IMR-90 (cell line): ENCODE measurements at regions not wholly inside any gene's neighbourhood (a gene's known extent, or its start where the extent isn't known, plus 50 kb on each side); places are given as distances from the start of the nearest gene placed in this dataset.

ENCODE experiments used
- ATAC-seq: fragments of 200-7000 bp; cut with Tn5 transposase; 2 replicates; pipeline ENCODE4 v1.9.1; 2020; ENCODE audit warnings: low read depth, mild to moderate bottlenecking, moderate library complexity
- BruUV-seq: library from RNA; stranded (reverse); fragments of 400-500 nt; replicated peaks from 2 replicates; lab custom pipeline; 2021; lab: Mats Ljungman, UMichigan
- CTCF ChIA-PET: fragments of 300-600 bp; formaldehyde crosslinking; extraction: SDS; loops from one replicate; lab custom pipeline; 2021; ENCODE audit warnings: antibody characterized with exemption; lab: Yijun Ruan, JAX
- POLR2A ChIA-PET: fragments of 300-600 bp; sonication (Branson Sonifier 250); formaldehyde crosslinking; loops from one replicate; lab custom pipeline; 2022; ENCODE audit warnings: antibody characterized with exemption; ENCODE audit not compliant: unreplicated experiment; lab: Charles Lee
- DNase-seq: peaks from one replicate; pipeline ENCODE4 v3.0.0; 2013
- H2AFZ ChIP-seq: replicated peaks from 2 replicates; pipeline ENCODE3; 2013; ENCODE audit warnings: low read length, mild to moderate bottlenecking; ENCODE audit not compliant: poor library complexity
- H2AK5ac ChIP-seq: 2 replicates; pipeline ENCODE4 v1.6.1; 2013; ENCODE audit warnings: low read depth, low read length, inconsistent platforms
- H2AK9ac ChIP-seq: replicated peaks from 2 replicates; pipeline ENCODE3; 2013; ENCODE audit warnings: mild to moderate bottlenecking, low read depth, low read length, moderate library complexity; ENCODE audit not compliant: poor library complexity
- H2BK120ac ChIP-seq: 2 replicates; pipeline ENCODE4 v1.6.1; 2013; ENCODE audit warnings: low read depth, low read length, inconsistent platforms
- H2BK15ac ChIP-seq: 3 replicates; pipeline ENCODE4 v1.6.1; 2013; ENCODE audit warnings: low read depth, low read length, inconsistent platforms
- H2BK20ac ChIP-seq: 2 replicates; pipeline ENCODE4 v1.6.1; 2013; ENCODE audit warnings: low read depth, mild to moderate bottlenecking, inconsistent platforms, low read length, moderate library complexity
- H2BK5ac ChIP-seq: 2 replicates; pipeline ENCODE4 v1.6.1; 2013; ENCODE audit warnings: mild to moderate bottlenecking, low read depth, low read length, inconsistent platforms; ENCODE audit not compliant: poor library complexity, severe bottlenecking
- H3K14ac ChIP-seq: replicated peaks from 2 replicates; pipeline ENCODE4 v1.6.1; 2013; ENCODE audit warnings: low read depth, low read length, inconsistent platforms
- H3K18ac ChIP-seq: 2 replicates; pipeline ENCODE4 v1.6.1; 2013; ENCODE audit warnings: low read depth, low read length, control low read depth
- H3K23ac ChIP-seq: 2 replicates; pipeline ENCODE4 v1.6.1; 2013; ENCODE audit warnings: low read depth, low read length, inconsistent platforms
- H3K27ac ChIP-seq: 2 replicates; pipeline ENCODE4 v1.5.1; 2013; ENCODE audit warnings: mild to moderate bottlenecking, control low read depth, low read length; ENCODE audit not compliant: insufficient read depth
- H3K27me3 ChIP-seq: 2 replicates; pipeline ENCODE4 v1.6.1; 2013; ENCODE audit warnings: low read length; ENCODE audit not compliant: control insufficient read depth, insufficient read depth
- H3K36me3 ChIP-seq: 2 replicates; pipeline ENCODE4 v1.6.1; 2013; ENCODE audit warnings: low read length, mixed read lengths; ENCODE audit not compliant: control insufficient read depth, insufficient read depth
- H3K4ac ChIP-seq: 2 replicates; pipeline ENCODE4 v1.6.1; 2013; ENCODE audit warnings: low read depth, low read length, inconsistent platforms
- H3K4me1 ChIP-seq: 2 replicates; pipeline ENCODE4 v1.6.1; 2013; ENCODE audit warnings: low read length, mixed read lengths; ENCODE audit not compliant: control insufficient read depth, insufficient read depth
- H3K4me2 ChIP-seq: 2 replicates; pipeline ENCODE4 v1.6.1; 2013; ENCODE audit warnings: low read depth, mild to moderate bottlenecking, control low read depth, low read length, moderate library complexity
- H3K4me3 ChIP-seq: 2 replicates; pipeline ENCODE4 v1.5.1; 2013; ENCODE audit warnings: low read depth, mild to moderate bottlenecking, control low read depth, low read length, moderate library complexity; ENCODE audit not compliant: insufficient read depth
- H3K56ac ChIP-seq: 2 replicates; pipeline ENCODE4 v1.6.1; 2013; ENCODE audit warnings: low read length, inconsistent platforms; ENCODE audit not compliant: insufficient read depth; ENCODE audit errors: extremely low read depth
- H3K79me1 ChIP-seq, 2 experiments: 2 replicates each; pipeline ENCODE4 v1.6.1; 2013; ENCODE audit warnings: low read length in 2 of 2, inconsistent platforms in 1 of 2, low read depth in 1 of 2
- H3K9ac ChIP-seq: 2 replicates; pipeline ENCODE4 v1.6.1; 2013; ENCODE audit warnings: low read depth, low read length, control low read depth
- H3K9me1 ChIP-seq: 2 replicates; pipeline ENCODE4 v1.6.1; 2013; ENCODE audit warnings: low read length, inconsistent platforms; ENCODE audit not compliant: insufficient read depth
- H3K9me3 ChIP-seq: 2 replicates; pipeline ENCODE4 v1.6.1; 2013; ENCODE audit warnings: low read length; ENCODE audit not compliant: control insufficient read depth, insufficient read depth
- H4K20me1 ChIP-seq: 2 replicates; pipeline ENCODE4 v1.6.1; 2013; ENCODE audit warnings: low read length, inconsistent platforms; ENCODE audit not compliant: insufficient read depth
- H4K5ac ChIP-seq: 2 replicates; pipeline ENCODE4 v1.6.1; 2013; ENCODE audit warnings: mild to moderate bottlenecking, low read depth, low read length, control low read depth
- H4K8ac ChIP-seq, 2 experiments: 2 replicates each; pipeline ENCODE4 v1.6.1; 2013; ENCODE audit warnings: low read depth in 2 of 2, low read length in 2 of 2, control low read depth in 1 of 2, inconsistent platforms in 1 of 2
- H4K91ac ChIP-seq: 2 replicates; pipeline ENCODE4 v1.6.1; 2013; ENCODE audit warnings: low read depth, low read length, inconsistent platforms; ENCODE audit not compliant: insufficient read depth
- BHLHE40 ChIP-seq: fragments of 150-350 bp; IDR thresholded peaks from 2 replicates; pipeline ENCODE4 v1.6.1; 2016; ENCODE audit warnings: mild to moderate bottlenecking, low read depth, low read length
- CEBPB ChIP-seq: IDR thresholded peaks from 2 replicates; pipeline ENCODE4 v1.6.1; 2012; ENCODE audit warnings: low read depth, low read length, improper control_type of control experiment
- CHD1 ChIP-seq: IDR thresholded peaks from 2 replicates; pipeline ENCODE4 v1.6.1; 2012; ENCODE audit warnings: low read depth, low read length, improper control_type of control experiment
- CTCF ChIP-seq: conservative IDR thresholded peaks from 2 replicates; pipeline ENCODE4 v1.5.1; 2012; ENCODE audit warnings: mild to moderate bottlenecking, low read depth, low read length, improper control_type of control experiment
- ELK1 ChIP-seq: fragments of 150-350 bp; IDR thresholded peaks from 2 replicates; pipeline ENCODE4 v1.6.1; 2016; ENCODE audit warnings: low read depth, mild to moderate bottlenecking, low read length, moderate library complexity, borderline replicate concordance
- FOS ChIP-seq: fragments of 150-350 bp; IDR thresholded peaks from 2 replicates; pipeline ENCODE4 v1.6.1; 2016; ENCODE audit warnings: low read depth, low read length
- MAFK ChIP-seq: IDR thresholded peaks from 2 replicates; pipeline ENCODE4 v1.6.1; 2012; ENCODE audit warnings: low read depth, low read length, improper control_type of control experiment
- MAZ ChIP-seq: IDR thresholded peaks from 2 replicates; pipeline ENCODE4 v1.6.1; 2012; ENCODE audit warnings: low read depth, mild to moderate bottlenecking, low read length, improper control_type of control experiment, moderate library complexity, borderline replicate concordance
- MXI1 ChIP-seq: IDR thresholded peaks from 2 replicates; pipeline ENCODE4 v1.6.1; 2012; ENCODE audit warnings: low read depth, mild to moderate bottlenecking, low read length, moderate library complexity, borderline replicate concordance
- NFE2L2 ChIP-seq: fragments of 150-350 bp; IDR thresholded peaks from 2 replicates; pipeline ENCODE4 v1.6.1; 2016; ENCODE audit warnings: low read depth, mild to moderate bottlenecking, low read length
- POLR2A ChIP-seq: IDR thresholded peaks from 2 replicates; pipeline ENCODE4 v1.6.1; 2012; ENCODE audit warnings: mild to moderate bottlenecking, low read depth, low read length
- RAD21 ChIP-seq: IDR thresholded peaks from 2 replicates; pipeline ENCODE4 v1.6.1; 2012; ENCODE audit warnings: low read length, improper control_type of control experiment
- RCOR1 ChIP-seq: IDR thresholded peaks from 2 replicates; pipeline ENCODE4 v1.6.1; 2012; ENCODE audit warnings: mild to moderate bottlenecking, low read length, improper control_type of control experiment; ENCODE audit not compliant: insufficient replicate concordance
- RFX5 ChIP-seq: IDR thresholded peaks from 2 replicates; pipeline ENCODE4 v1.8.0; 2012; ENCODE audit warnings: low read depth, mild to moderate bottlenecking, low read length, moderate library complexity
- SMC3 ChIP-seq: fragments of 150-350 bp; IDR thresholded peaks from 2 replicates; pipeline ENCODE4 v1.6.1; 2016; ENCODE audit warnings: low read depth, mild to moderate bottlenecking, antibody characterized with exemption, low read length, moderate library complexity
- USF2 ChIP-seq: fragments of 150-350 bp; IDR thresholded peaks from 2 replicates; pipeline ENCODE4 v1.6.1; 2017; ENCODE audit warnings: mild to moderate bottlenecking, antibody characterized with exemption, low read length, low read depth
- WGBS, 2 experiments: methylation state at CpG; one replicate each; pipeline versions ENCODE4 v1.1.5 to v1.1.7; 2013; ENCODE audit warnings: missing lambda C conversion rate in 2 of 2; ENCODE audit not compliant: insufficient read length in 1 of 2; ENCODE audit errors: extremely low coverage in 2 of 2; 5-methylcytosine and 5-hydroxymethylcytosine counted together
- dilution Hi-C: fragments of 300-500 bp; cut with HindIII; formaldehyde crosslinking; loops from one replicate; pipeline ENCODE4 v1.14.3; 2018; ENCODE audit warnings: low sequenced_read_pairs; ENCODE audit not compliant: unreplicated experiment
- in situ Hi-C: fragments of 300-500 bp; cut with MboI; formaldehyde crosslinking; loops from 3 replicates; pipeline ENCODE4 v1.14.3; 2019; ENCODE audit warnings: low sequenced_read_pairs, inconsistent platforms, mixed read lengths
- intact Hi-C: fragments of 100-400 bp; cut with micrococcal nuclease; formaldehyde crosslinking; loops from 2 replicates; pipeline ENCODE4 v1.10.0; 2022

- no peak for DNase-seq
- POLR2A ChIA-PET: no interaction called here
- no peak for TF ChIP-seq MAZ
- TF ChIP-seq RAD21: no peak
- no peak for TF ChIP-seq RFX5
- no peak for TF ChIP-seq CHD1
- TF ChIP-seq CTCF: no peak
- TF ChIP-seq USF2: no peak
- no peak for TF ChIP-seq ELK1
- TF ChIP-seq POLR2A: no peak
- TF ChIP-seq FOS: no peak
- TF ChIP-seq MAFK: no peak
- TF ChIP-seq MXI1: no peak
- TF ChIP-seq RCOR1: no peak
- TF ChIP-seq SMC3: no peak
- TF ChIP-seq BHLHE40: no peak
- TF ChIP-seq CEBPB: no peak
- no peak for TF ChIP-seq NFE2L2
- H2BK20ac ChIP-seq: no peak overlapping the region
- H3K4me1 ChIP-seq: no peaks in the 10 kb centered on the region
- H3K9me3 ChIP-seq: no peaks in the 10 kb centered on the region
- H3K27ac ChIP-seq: no peak overlapping the region
- no peak overlapping the region for H4K91ac ChIP-seq
- dilution Hi-C loops (no loop called here), in situ Hi-C loops (loop anchor here (25.0 kb wide), 1 partner anchor 631 kb away; the partner anchor contains the start of gene PLXNC1), intact Hi-C loops (loop anchor here (10.0 kb wide), 2 partner anchors 566 to 624 kb away; partner anchors contain the start of gene PLXNC1)
- no peak overlapping the region for H3K18ac ChIP-seq
- no peak overlapping the region for H2BK120ac ChIP-seq
- H3K9ac ChIP-seq: no peak overlapping the region
- no peak overlapping the region for H4K5ac ChIP-seq
- no peaks in the 10 kb centered on the region for H4K20me1 ChIP-seq
- H3K4me2 ChIP-seq: no peak overlapping the region
- H2AK5ac ChIP-seq: no peak overlapping the region
- no CpG with 5 or more reads among the region's 7 CpGs for WGBS, 2 experiments
- no peak overlapping the region for H2AFZ ChIP-seq
- peaks cover 25% of the 10 kb centered on the region for H3K27me3 ChIP-seq
- no peaks in the 10 kb centered on the region for H3K9me1 ChIP-seq
- H4K8ac ChIP-seq: no peak overlapping the region
- H3K36me3 ChIP-seq: no peaks in the 10 kb centered on the region
- CTCF ChIA-PET: interaction anchor here (0.7 kb wide), 1 partner anchor 1818 kb away, joined by 3 read pairs; no protein-coding TSS in a partner anchor
- no peak for ATAC-seq
- H3K23ac ChIP-seq: no peak overlapping the region
- no peak overlapping the region for H3K4ac ChIP-seq
- no peak overlapping the region for H2BK5ac ChIP-seq
- BruUV-seq: no TSS peak
- no peak overlapping the region for H3K4me3 ChIP-seq
- H3K56ac ChIP-seq: no peak overlapping the region
- no peak overlapping the region for H3K14ac ChIP-seq
- H2BK15ac ChIP-seq: no peak overlapping the region
- H3K79me1 ChIP-seq: no peaks in the 10 kb centered on the region
- peak overlapping the region; percentile 10 for H2AK9ac ChIP-seq
Observed at GRCh38 chr12:94768398-94769046, 118.2 kb upstream of the TMCC3 start.
